Posterior vena cava (tissue), 2 donors: ENCODE measurements at regions not wholly inside any gene's neighbourhood (a gene's known extent, or its start where the extent isn't known, plus 50 kb on each side); places are given as distances from the start of the nearest gene placed in this dataset.

Experiments used
- DNase-seq: peaks from one replicate; pipeline ENCODE4 v3.0.0-alpha.2; 2020; ENCODE audit warnings: low spot score
- intact Hi-C, 2 donors: fragments of 100-400 bp; cut with DNase I; formaldehyde crosslinking; loops; one replicate each; pipeline versions ENCODE4 v1.14.1 to v1.14.2; 2022 to 2023
- donor health status: DM: yes; HTN: yes; CAD: no.
- donor health status: DM: yes; HTN: yes; CAD: no.

GRCh38 chr16:64132190-64132589, 989.7 kb downstream of the CDH11 start:
- DNase-seq, result no peak
- intact Hi-C loops, result no loop called here

GRCh38 chr16:64131423-64131822, 990.4 kb downstream of the CDH11 start:
- intact Hi-C loops, result no loop called here
- no peak for DNase-seq

GRCh38 chr16:64130140-64130539, 991.7 kb downstream of the CDH11 start:
- no peak for DNase-seq
- intact Hi-C loops, result no loop called here

- intact Hi-C loops, result no loop called here
- DNase-seq, result no peak
Observed at GRCh38 chr16:64122177-64122576, 999.7 kb downstream of the CDH11 start.

GRCh38 chr16:64121473-64121872, 1000.4 kb downstream of the CDH11 start:
- DNase-seq, result no peak
- intact Hi-C loops, result no loop called here

GRCh38 chr16:64116151-64116550, 1005.7 kb downstream of the CDH11 start:
- intact Hi-C loops, result loop anchor here in 1 of 2 donors (2.0 kb wide), 1 partner anchor 107 kb away; no protein-coding TSS in a partner anchor
- DNase-seq, result no peak

- intact Hi-C loops, result no loop called here
Observed at GRCh38 chr16:64109241-64109640, 1012.6 kb downstream of the CDH11 start.

GRCh38 chr16:64102654-64103053, 1019.2 kb downstream of the CDH11 start:
- no peak for DNase-seq
- intact Hi-C loops, result no loop called here

More at GRCh38 chr16:64109241-64109640, 1012.6 kb downstream of the CDH11 start:
- no peak for DNase-seq

GRCh38 chr16:64098451-64098850, 1023.4 kb downstream of the CDH11 start:
- DNase-seq, result no peak
- intact Hi-C loops, result no loop called here

- intact Hi-C loops, result no loop called here
- no peak for DNase-seq
Observed at GRCh38 chr16:64096689-64097088, 1025.2 kb downstream of the CDH11 start.

- DNase-seq, result no peak
- intact Hi-C loops, result no loop called here
Observed at GRCh38 chr16:64094992-64095634, 1026.8 kb downstream of the CDH11 start.

GRCh38 chr16:64094181-64094965, 1027.5 kb downstream of the CDH11 start:
- DNase-seq, result no peak
- intact Hi-C loops, result no loop called here

GRCh38 chr16:64092271-64092670, 1029.6 kb downstream of the CDH11 start:
- intact Hi-C loops, result no loop called here
- no peak for DNase-seq

GRCh38 chr16:64090327-64090726, 1031.5 kb downstream of the CDH11 start:
- no peak for DNase-seq
- intact Hi-C loops, result no loop called here

GRCh38 chr16:64089697-64090096, 1032.2 kb downstream of the CDH11 start:
- intact Hi-C loops, result no loop called here
- no peak for DNase-seq

GRCh38 chr16:64088838-64089237, 1033.0 kb downstream of the CDH11 start:
- intact Hi-C loops, result no loop called here
- no peak for DNase-seq

GRCh38 chr16:64085296-64085695, 1036.6 kb downstream of the CDH11 start:
- intact Hi-C loops, result no loop called here
- no peak for DNase-seq

GRCh38 chr16:64084706-64085105, 1037.2 kb downstream of the CDH11 start:
- intact Hi-C loops, result no loop called here

GRCh38 chr16:64083428-64084129, 1038.3 kb downstream of the CDH11 start:
- intact Hi-C loops, result no loop called here

More at GRCh38 chr16:64084706-64085105, 1037.2 kb downstream of the CDH11 start:
- DNase-seq, result no peak

GRCh38 chr16:64077242-64077641, 1044.6 kb downstream of the CDH11 start:
- intact Hi-C loops, result no loop called here
- DNase-seq, result no peak

More at GRCh38 chr16:64083428-64084129, 1038.3 kb downstream of the CDH11 start:
- DNase-seq, result no peak
